Activated CD4-positive, CD25-positive, alpha-beta regulatory T cell (primary cell): ENCODE measurements at regions not wholly inside any gene's neighbourhood (a gene's known extent, or its start where the extent isn't known, plus 50 kb on each side); places are given as distances from the start of the nearest gene placed in this dataset.

Experiments used
- DNase-seq, 4 experiments: peaks; one replicate each; lab custom pipeline; 2025; lab: John Stamatoyannopoulos, UW

DNA sequence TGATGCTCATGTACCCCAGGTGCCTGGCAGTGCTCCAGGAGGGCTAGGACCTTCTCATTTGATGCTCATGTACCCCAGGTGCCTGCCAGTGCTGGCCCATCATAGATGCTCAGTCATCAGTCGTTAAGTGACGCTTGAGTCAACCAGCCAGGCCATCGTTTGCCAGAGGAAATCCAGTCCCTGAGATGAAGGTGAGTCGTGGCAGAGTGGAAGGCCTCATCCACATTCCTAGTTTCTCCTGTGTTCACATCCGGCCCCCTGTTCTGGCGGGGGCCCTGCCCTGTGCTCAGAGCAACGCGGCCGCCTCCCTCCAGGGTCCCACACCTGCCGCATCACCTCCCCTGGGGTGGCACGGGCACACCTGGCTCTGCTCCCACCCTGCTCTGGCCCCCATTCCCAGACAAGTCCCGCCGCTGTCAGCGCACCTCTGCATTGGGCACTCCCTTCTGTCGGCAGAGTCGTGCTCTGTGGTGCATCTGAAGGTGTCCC, 279.9 kb downstream of the BRD1 start:
- DNase-seq = no peak

- no peak for DNase-seq
These were observed 280.7 kb downstream of the BRD1 start for GRCh38 chr22:49546811-49547585.

DNA sequence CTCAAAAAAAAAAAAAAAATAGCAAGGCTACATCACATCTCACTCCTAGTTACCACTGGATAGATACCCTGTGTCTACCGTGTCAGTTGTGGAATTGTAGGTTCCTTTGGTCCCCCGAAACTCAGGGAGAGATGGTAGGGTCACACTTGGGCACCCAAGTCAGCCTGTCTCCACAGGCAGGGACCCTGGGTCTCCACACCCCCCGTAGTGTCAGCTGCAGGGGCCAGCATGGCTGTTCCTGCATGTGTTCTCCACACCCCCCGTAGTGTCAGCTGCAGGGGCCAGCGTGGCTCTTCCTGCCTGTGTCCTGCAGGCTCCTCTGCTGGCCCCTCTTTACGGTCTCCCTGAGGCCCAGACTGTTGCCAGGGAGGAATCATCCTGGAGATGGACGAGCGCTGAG, 282.1 kb downstream of the BRD1 start:
- no peak for DNase-seq

GRCh38 chr22:49544286-49544685, 283.4 kb downstream of the BRD1 start:
- no peak for DNase-seq

GRCh38 chr22:49543876-49544275, 283.8 kb downstream of the BRD1 start:
- no peak for DNase-seq

- DNase-seq = no peak
These were observed 285.9 kb downstream of the BRD1 start for GRCh38 chr22:49541693-49542230.

DNA sequence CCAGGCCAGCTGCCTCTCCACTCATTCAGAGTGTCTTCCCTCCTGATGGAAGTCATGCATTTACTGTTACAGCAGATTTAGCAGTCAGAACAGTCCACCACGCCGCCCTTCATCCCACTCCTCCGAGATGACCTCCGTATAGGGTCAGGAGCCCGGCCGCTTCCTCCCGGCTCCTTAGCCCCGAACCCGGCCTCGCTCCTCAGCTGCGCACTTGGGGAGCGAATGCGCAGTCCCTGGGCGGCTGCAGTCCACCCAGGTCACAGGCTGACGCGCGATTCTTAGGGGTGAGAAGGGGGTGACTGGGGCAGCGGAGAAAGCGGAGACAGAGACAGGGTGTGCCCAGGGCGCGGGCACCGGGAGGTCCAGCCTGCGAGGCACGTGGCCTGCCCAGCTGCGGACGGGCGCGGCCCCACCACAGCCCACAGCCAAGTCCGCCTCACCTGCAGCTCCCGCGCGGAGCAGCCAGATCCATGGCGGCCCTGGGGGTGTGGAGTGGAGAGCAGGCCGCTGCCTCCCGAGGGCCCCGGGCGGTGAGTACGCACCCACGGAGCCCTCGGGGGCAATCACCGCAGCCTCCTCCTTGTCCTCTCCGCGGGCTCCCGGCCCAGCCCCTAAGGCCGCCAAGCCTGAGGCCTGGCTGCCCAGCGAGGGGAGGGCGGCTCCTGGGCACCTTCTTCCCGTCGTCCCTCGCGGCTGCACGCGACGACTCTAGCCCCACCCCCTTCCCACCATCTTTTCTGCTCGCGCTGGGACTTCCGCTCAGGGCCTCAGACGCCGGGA, 286.6 kb downstream of the BRD1 start:
- DNase-seq = no peak

DNA sequence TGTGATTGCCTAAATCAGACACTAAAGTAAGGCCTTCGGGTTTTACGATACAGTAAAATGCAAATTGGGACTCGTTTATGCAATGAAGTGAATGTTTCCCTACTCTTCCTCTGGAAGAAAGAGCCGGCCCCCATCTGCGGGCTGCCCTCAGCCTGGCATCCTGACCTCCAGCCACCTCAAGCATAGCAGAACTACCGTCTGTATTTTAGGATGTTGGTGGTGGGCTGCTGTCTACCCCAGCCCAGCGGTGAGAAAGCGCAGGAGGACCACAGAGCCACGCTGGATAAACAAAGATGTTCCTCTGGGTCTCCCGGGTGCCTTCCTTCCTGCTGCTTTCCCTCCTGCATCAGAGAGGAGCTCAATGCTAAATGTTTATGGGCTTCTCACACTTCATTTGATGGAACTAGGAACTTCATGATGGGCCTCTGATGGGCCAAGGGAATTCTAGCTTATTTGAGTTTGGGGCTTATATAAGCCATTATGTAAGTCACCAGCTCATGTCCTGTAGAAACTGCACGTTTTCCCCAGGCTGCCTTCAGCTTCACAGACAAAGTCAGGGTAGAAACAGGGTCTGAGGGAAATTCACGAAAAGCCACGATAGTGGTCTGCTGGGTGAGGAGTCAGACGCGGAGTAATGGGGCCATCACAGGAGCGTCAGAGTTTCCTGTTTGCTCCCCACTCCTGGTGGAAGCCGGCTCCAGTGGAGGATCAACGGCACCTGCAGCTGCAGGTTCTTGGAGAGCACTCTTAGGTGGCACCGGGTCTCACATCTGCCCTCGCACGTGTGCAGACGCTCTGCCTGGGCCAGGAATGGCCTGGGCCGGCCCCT, 287.4 kb downstream of the BRD1 start:
- no peak for DNase-seq

GRCh38 chr22:49538006-49538405, 289.7 kb downstream of the BRD1 start:
- no peak for DNase-seq

DNA sequence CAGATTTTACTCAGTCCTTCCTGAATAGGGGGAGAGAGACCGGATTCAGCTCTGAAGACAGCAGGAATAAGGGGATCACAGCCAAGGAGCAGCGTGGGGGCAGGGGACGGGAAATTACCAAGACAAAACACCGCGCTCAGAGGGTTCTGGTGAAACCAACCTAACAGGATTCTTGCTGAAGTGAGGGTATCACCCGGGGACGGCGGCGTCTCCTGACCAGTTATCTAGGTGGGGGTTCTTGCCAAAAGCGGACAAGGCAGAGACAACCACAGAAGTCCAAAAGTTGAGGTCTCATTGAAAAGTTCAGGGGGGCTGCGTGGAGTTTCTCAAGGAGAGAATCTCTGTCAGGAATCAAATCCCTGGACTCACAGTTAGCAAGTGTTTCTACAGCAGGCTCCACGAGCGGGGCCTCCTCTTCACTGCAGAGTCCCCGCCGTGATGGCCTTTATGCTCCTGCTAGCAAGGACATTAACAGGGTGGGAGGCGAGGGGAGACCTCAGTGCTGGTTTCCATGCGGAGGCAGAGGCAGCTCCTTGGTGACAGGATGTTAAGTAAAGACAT, 291.0 kb downstream of the BRD1 start:
- no peak for DNase-seq

DNA sequence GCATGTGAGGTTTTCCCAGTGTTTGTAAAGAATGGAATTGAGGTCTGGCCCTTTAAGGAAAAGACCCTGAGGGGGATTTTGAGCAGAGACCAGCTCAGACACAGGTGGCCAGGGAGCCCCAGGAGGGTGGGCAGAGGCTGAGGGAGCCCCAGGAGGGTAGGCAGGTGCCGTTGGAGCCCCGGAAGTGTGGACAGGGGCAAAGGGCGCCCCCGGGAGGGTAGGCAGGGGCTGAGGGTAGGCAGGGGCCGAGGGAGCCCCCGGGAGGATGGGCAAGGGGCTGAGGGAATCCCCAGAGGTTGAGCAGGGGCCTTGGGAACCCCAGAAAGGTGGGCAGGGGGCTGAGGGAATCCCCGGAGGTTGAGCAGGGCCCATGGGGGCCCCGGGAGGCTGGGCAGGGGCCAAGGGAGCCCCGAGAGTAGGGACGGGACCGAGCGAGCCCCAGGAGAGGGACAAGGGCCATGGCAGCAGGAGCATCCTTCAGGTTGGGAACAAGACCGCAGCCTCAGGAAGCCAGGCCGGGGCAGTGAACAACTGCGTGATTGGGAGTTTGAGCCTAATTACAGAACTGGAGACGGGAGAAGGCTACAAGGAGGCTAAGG, 292.0 kb downstream of the BRD1 start:
- DNase-seq = no peak

- DNase-seq = no peak
These were observed 292.5 kb downstream of the BRD1 start for GRCh38 chr22:49535126-49535525.

DNA sequence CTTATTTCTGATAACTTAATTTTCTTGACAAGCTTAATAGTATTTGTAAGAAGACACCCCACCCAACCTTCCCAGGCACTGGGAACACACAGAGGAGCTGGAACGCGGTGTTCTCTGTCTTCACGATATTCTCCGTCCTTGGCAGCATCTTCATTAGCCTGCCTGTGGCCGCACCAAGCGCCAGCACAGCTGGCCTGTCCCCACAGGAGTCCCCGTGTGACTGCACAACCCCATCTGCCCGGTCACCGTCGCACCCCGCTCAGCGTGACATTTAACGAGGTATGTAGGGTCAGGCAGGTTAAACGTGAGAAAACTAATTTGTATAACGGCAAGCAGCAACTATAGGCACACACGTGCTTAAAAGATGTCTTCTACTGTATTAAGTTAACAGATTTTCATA, 293.3 kb downstream of the BRD1 start:
- no peak for DNase-seq

DNA sequence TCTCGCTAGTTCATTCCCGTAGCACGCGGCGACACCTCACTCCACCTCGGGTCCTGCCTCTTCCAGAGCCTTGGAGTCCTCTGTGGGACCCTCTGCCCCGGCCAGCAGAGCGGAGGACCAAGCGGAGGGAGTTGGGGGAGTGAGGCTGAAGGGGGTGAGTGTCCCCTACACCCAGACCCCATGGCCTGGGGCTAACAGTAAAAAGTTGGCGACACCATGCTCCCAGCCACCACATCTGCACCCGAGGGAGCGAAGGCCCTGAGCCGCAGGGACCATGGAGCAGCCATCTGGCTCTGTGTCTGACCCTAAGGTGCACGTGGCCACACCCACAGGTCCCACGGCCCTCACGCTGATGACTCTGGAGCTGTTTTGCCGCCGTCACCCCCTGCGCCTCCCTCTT, 293.8 kb downstream of the BRD1 start:
- no peak for DNase-seq

GRCh38 chr22:49532869-49533802, 294.5 kb downstream of the BRD1 start:
- DNase-seq = no peak

DNA sequence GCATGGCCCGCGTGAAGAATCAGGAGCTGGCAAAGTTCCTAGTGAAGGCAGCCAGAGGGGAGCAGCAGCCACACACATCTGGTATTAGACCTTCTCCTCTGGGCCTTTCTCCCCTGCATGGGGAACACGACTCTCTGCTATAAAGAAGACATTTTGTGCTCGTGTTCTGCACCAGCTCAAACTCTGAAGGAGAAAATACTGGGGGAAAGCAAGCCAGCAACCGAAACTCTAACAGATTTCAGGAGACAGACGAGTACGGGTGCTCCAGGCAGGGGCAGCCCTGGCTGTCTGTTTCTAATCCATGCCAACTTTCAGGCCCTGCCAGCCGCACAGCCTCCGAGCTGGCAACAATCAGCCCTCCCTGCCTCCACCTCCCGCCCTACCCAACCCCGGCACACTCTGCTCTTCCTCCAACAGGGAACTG, 296.3 kb downstream of the BRD1 start:
- no peak for DNase-seq

DNA sequence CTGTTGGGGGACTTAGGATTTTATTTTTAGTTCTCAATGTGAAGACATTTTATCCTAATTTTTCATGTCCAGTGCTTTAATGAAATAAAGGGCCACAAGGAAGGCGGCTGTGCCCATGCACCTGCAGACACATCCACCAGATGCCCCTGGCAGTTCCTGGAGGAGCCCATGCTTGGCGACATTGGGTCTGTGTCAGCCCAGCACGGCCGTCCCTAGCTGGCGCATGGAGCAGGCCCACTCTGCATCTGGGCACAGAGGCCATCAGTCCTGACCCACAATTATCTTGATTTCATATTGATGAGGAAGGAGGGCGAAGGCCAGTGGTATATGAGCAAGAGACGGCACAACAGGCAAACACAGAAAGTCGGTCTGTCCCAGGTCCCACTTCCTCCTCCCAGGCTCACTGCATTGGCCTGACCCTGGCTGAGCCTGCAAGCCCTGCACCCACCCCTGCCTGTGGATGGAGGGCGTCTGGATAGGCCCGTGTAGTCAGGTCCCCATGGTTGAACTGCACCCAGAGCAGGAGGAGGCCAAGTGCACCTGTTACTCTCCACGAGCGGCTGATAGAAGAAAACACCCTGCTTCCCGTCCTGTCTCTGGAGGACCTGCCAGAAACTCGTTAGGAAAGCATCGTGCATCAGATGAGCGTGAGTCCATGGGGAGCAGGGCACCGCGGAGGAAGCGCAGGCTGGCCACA, 296.9 kb downstream of the BRD1 start:
- DNase-seq = no peak

- no peak for DNase-seq
These were observed 299.3 kb downstream of the BRD1 start for GRCh38 chr22:49528420-49528720.

DNA sequence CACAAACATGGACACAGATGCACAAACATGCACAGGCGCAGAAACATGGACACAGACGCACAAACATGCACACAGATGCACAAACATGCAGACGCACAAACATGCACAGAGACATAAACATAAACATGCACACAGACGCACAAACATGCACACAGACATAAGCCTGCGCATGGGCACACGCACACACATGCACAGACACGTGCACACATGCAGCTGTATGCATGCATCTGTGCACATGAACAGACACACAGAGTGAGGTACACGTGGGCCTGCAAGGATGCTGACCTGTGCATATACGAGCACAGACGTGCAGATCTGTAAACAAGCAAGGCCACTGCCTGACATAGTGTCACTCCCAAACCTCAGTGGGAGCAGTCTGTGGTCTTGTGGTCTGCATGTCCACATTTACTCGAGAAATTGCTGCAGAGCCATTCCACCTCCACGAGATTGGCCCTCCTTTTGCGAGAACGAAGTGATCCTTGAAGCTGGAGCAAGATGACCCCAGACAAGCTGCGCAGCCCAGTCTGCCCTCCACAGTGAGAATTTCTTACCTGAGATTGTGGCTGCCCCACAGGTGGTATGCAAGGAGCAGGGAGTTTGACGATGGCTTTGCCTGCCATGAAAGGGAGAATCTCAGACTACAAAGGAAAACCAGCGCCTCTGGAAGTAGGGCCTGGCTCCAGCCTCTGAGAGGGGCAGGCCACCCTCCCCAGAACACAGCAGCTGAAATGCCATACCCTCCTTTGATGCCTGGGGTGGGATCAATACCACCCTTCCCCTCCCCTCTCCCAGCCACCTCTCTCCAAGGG, 299.9 kb downstream of the BRD1 start:
- no peak for DNase-seq
